Gastrocnemius medialis (tissue), 4 donors: ENCODE measurements at regions not wholly inside any gene's neighbourhood (a gene's known extent, or its start where the extent isn't known, plus 50 kb on each side); places are given as distances from the start of the nearest gene placed in this dataset.
"Not testable (repeated sequence)": the region's sequence is repeated elsewhere in the genome, so short reads cannot be mapped to it uniquely, and the experiment has no call there.

Experiments used
- ATAC-seq, 2 donors: fragments of 150-250 bp; one replicate each; pipeline ENCODE4 v1.9.1; 2016
- DNase-seq, 2 donors: peaks; one replicate each; pipeline ENCODE4 v3.0.0-alpha.2; 2019
- H3K27ac ChIP-seq, 4 donors: fragments of 200-600 bp; sonication (generic); 1 replicate in 1 of 4; 2 replicates in 3 of 4; pipeline ENCODE4 v1.5.1; 2016 to 2018; ENCODE audit warnings: mild to moderate bottlenecking in 2 of 4, moderate library complexity in 1 of 4
- H3K27me3 ChIP-seq, 3 donors: fragments of 200-600 bp; sonication (generic) in 2 of 3; 1 replicate in 1 of 3; 2 replicates in 2 of 3; pipeline versions ENCODE4 v1.5.1 to v1.6.0; 2016 to 2019; ENCODE audit warnings: mild to moderate bottlenecking in 1 of 3, moderate library complexity in 1 of 3
- H3K36me3 ChIP-seq, 2 donors: fragments of 200-600 bp; sonication (generic) in 1 of 2; one replicate each; pipeline ENCODE4 v1.5.1; 2017 to 2018
- H3K4me1 ChIP-seq, 2 donors: fragments of 200-600 bp; sonication (generic) in 1 of 2; one replicate each; pipeline ENCODE4 v1.5.1; 2016 to 2017; ENCODE audit warnings: mild to moderate bottlenecking in 2 of 2
- H3K4me3 ChIP-seq, 4 donors: fragments of 200-600 bp; sonication (generic) in 3 of 4; 1 replicate in 1 of 4; 2 replicates in 3 of 4; pipeline ENCODE4 v1.5.1; 2016 to 2019; ENCODE audit warnings: mild to moderate bottlenecking in 2 of 4
- H3K9me3 ChIP-seq, 3 donors: fragments of 200-600 bp; sonication (generic) in 2 of 3; 1 replicate in 1 of 3; 2 replicates in 2 of 3; pipeline ENCODE4 v1.5.1; 2016 to 2019
- POLR2A ChIP-seq, 2 donors: fragments of 450-650 bp; IDR thresholded peaks; one replicate each; pipeline ENCODE4 v1.6.1; 2017; ENCODE audit warnings: antibody characterized with exemption in 2 of 2, mild to moderate bottlenecking in 2 of 2, moderate library complexity in 2 of 2
- in situ Hi-C, 4 donors: fragments of 200-750 bp; cut with MboI; loops; one replicate each; pipeline versions ENCODE4 v1.15.0 to v1.8.0; 2017; ENCODE audit warnings: low sequenced_read_pairs in 4 of 4
- intact Hi-C: fragments of 100-400 bp; cut with DNase I; formaldehyde crosslinking; loops from one replicate; pipeline ENCODE4 v1.15.1; 2023; ENCODE audit warnings: low total_unique reads
- TF ChIP-seq, protein P1 (sequence below), 5 experiments: fragments of 450-650 bp in 3 of 5; fragments of 200-600 bp in 2 of 5; sonication (generic) in 2 of 5; IDR thresholded peaks in 4 of 5; conservative IDR thresholded peaks in 1 of 5; 1 replicate in 4 of 5; 2 replicates in 1 of 5; pipeline ENCODE4 v1.5.1; 2016 to 2019; ENCODE audit warnings: antibody characterized with exemption in 5 of 5, mild to moderate bottlenecking in 3 of 5, moderate library complexity in 3 of 5

- no peaks in the 10 kb centered on the region for H3K9me3 ChIP-seq
- intact Hi-C loops = no loop called here
- no peaks in the 10 kb centered on the region for H3K27me3 ChIP-seq
- no peak for TF ChIP-seq POLR2A (IDR thresholded peaks at IDR 0.05)
- TF ChIP-seq, protein P1, sequence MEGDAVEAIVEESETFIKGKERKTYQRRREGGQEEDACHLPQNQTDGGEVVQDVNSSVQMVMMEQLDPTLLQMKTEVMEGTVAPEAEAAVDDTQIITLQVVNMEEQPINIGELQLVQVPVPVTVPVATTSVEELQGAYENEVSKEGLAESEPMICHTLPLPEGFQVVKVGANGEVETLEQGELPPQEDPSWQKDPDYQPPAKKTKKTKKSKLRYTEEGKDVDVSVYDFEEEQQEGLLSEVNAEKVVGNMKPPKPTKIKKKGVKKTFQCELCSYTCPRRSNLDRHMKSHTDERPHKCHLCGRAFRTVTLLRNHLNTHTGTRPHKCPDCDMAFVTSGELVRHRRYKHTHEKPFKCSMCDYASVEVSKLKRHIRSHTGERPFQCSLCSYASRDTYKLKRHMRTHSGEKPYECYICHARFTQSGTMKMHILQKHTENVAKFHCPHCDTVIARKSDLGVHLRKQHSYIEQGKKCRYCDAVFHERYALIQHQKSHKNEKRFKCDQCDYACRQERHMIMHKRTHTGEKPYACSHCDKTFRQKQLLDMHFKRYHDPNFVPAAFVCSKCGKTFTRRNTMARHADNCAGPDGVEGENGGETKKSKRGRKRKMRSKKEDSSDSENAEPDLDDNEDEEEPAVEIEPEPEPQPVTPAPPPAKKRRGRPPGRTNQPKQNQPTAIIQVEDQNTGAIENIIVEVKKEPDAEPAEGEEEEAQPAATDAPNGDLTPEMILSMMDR (IDR thresholded peaks at IDR 0.05 in 4 of 5, conservative IDR thresholded peaks at IDR 0.05 in 1 of 5) = no peak
- DNase-seq = no peak
- H3K27ac ChIP-seq = no peak overlapping the region
- H3K4me3 ChIP-seq = no peak overlapping the region
- in situ Hi-C loops = no loop called here
- ATAC-seq = no peak
- no peaks in the 10 kb centered on the region for H3K4me1 ChIP-seq
- H3K36me3 ChIP-seq = no peaks in the 10 kb centered on the region
Observed at GRCh38 chr6:79403086-79403485, 134.1 kb downstream of the LCA5 start.

- intact Hi-C loops (no loop called here), in situ Hi-C loops (no loop called here)
- Histone ChIP-seq H3K27ac (no peak overlapping the region), H3K4me1 (no peaks in the 10 kb centered on the region), H3K9me3 (no peaks in the 10 kb centered on the region), H3K36me3 (no peaks in the 10 kb centered on the region), H3K27me3 (no peaks in the 10 kb centered on the region), H3K4me3 (no peak overlapping the region)
- DNase-seq (no peak), ATAC-seq (no peak)
- no peak for TF ChIP-seq POLR2A (IDR thresholded peaks at IDR 0.05)
- TF ChIP-seq, protein P1 (IDR thresholded peaks at IDR 0.05 in 4 of 5, conservative IDR thresholded peaks at IDR 0.05 in 1 of 5) = no peak
Observed at GRCh38 chr6:79399499-79399898, 137.7 kb downstream of the LCA5 start.

DNA sequence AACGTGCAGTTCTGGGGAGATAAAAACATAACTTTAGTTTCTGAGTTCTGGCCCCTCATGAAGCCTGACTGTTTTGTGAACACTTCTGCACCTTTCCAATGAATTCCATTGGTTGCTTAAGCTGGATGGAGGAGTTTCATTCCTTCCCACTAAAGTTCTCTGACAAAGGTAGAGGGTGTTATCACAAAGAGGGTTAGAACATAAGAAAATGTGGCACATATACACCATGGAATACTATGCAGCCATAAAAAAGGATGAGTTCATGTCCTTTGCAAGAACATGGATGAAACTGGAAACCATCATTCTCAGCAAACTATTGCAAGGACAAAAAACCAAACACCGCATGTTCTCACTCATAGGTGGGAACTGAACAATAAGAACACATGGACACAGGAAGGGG lies 138.6 kb downstream of the LCA5 start:
- H3K9me3 ChIP-seq, H3K4me1 ChIP-seq, H3K27me3 ChIP-seq, H3K27ac ChIP-seq, DNase-seq, ATAC-seq, in situ Hi-C loops, H3K36me3 ChIP-seq, H3K4me3 ChIP-seq, intact Hi-C loops: not testable (repeated sequence)

GRCh38 chr6:79396625-79397024 lies 140.6 kb downstream of the LCA5 start:
- ATAC-seq = no peak
- DNase-seq = no peak
- in situ Hi-C loops (no loop called here), intact Hi-C loops (no loop called here)
- TF ChIP-seq, protein P1 (IDR thresholded peaks at IDR 0.05 in 4 of 5, conservative IDR thresholded peaks at IDR 0.05 in 1 of 5) = no peak
- no peak for TF ChIP-seq POLR2A (IDR thresholded peaks at IDR 0.05)
- Histone ChIP-seq H3K27me3 (no peaks in the 10 kb centered on the region), H3K4me3 (no peak overlapping the region), H3K36me3 (no peaks in the 10 kb centered on the region), H3K9me3 (no peaks in the 10 kb centered on the region), H3K4me1 (no peaks in the 10 kb centered on the region), H3K27ac (no peak overlapping the region)

GRCh38 chr6:79394690-79395089 lies 142.5 kb downstream of the LCA5 start:
- no peak for TF ChIP-seq POLR2A (IDR thresholded peaks at IDR 0.05)
- TF ChIP-seq, protein P1 (IDR thresholded peaks at IDR 0.05 in 4 of 5, conservative IDR thresholded peaks at IDR 0.05 in 1 of 5) = no peak
- DNase-seq = no peak
- Histone ChIP-seq H3K4me1 (no peaks in the 10 kb centered on the region), H3K9me3 (no peaks in the 10 kb centered on the region), H3K27me3 (no peaks in the 10 kb centered on the region), H3K4me3 (no peak overlapping the region), H3K27ac (no peak overlapping the region), H3K36me3 (no peaks in the 10 kb centered on the region)
- in situ Hi-C loops = no loop called here
- ATAC-seq = no peak
- intact Hi-C loops = no loop called here
